Astrocyte (in vitro differentiated cells and primary cell): ENCODE measurements at regions not wholly inside any gene's neighbourhood (a gene's known extent, or its start where the extent isn't known, plus 50 kb on each side); places are given as distances from the start of the nearest gene placed in this dataset.

Experiments used
- CTCF ChIP-seq: IDR thresholded peaks from 2 replicates; pipeline ENCODE4 v1.5.1; 2011; ENCODE audit warnings: low read depth, mild to moderate bottlenecking, inconsistent platforms, low read length, moderate library complexity; ENCODE audit not compliant: insufficient read depth
- EZH2 ChIP-seq: IDR thresholded peaks from 2 replicates; pipeline ENCODE4 v1.6.1; 2012; ENCODE audit warnings: mild to moderate bottlenecking, low read length, inconsistent platforms; ENCODE audit not compliant: insufficient read depth

GRCh38 chrX:69107747-69108401, 57.4 kb downstream of the PJA1 start:
- TF ChIP-seq EZH2 (no peak), CTCF (no peak)
